ENCODE measurements at regions not wholly inside any gene's neighbourhood (a gene's known extent, or its start where the extent isn't known, plus 50 kb on each side); places are given as distances from the start of the nearest gene placed in this dataset.
A peak's percentile ranks its signal among the peaks of the same experiment; 100 is the strongest.

- Mint-ChIP-seq H3K4me1 (ENCODE audit: insufficient read depth, unreplicated experiment) (no peaks in the 10 kb centered on the region), H3K27ac (ENCODE audit: low read depth, unreplicated experiment) (no peak overlapping the region), H3K9me3 (ENCODE audit: unreplicated experiment) (peaks cover 25% of the 10 kb centered on the region), H3K27me3 (ENCODE audit: insufficient read depth, unreplicated experiment) (no peaks in the 10 kb centered on the region), H3K36me3 (ENCODE audit: insufficient read depth, unreplicated experiment) (no peaks in the 10 kb centered on the region), H3K4me3 (ENCODE audit: unreplicated experiment) (no peak overlapping the region)
- intact Hi-C loops (cut with micrococcal nuclease) = no loop called here
- no TSS peak for BruUV-seq (replicated peaks)
- no peak for TF ChIP-seq CTCF (IDR thresholded peaks at IDR 0.05; ENCODE audit: unreplicated experiment)
- DNase-seq (ENCODE audit: unreplicated experiment) = peak; percentile 41
- ChIA-PET CTCF (interaction anchor here (0.5 kb wide), 1 partner anchor 345 kb away, joined by 4 read pairs; no protein-coding TSS in a partner anchor), POLR2A (no interaction called here)
Measured at GRCh38 chr20:12482661-12483060, 526.1 kb upstream of the SPTLC3 start.

- intact Hi-C loops (cut with micrococcal nuclease) = no loop called here
- no peak for DNase-seq (ENCODE audit: unreplicated experiment)
Measured at GRCh38 chr20:12502443-12502842, 506.3 kb upstream of the SPTLC3 start.

GRCh38 chr20:12504779-12505178, 504.0 kb upstream of the SPTLC3 start:
- no peak for TF ChIP-seq CTCF (IDR thresholded peaks at IDR 0.05; ENCODE audit: unreplicated experiment)
- no peaks in the 10 kb centered on the region for H3K4me1 Mint-ChIP-seq (ENCODE audit: insufficient read depth, unreplicated experiment)
- no peak overlapping the region for H3K27ac Mint-ChIP-seq (ENCODE audit: low read depth, unreplicated experiment)
- ChIA-PET CTCF (no interaction called here), POLR2A (no interaction called here)
- peaks cover 25% of the 10 kb centered on the region for H3K9me3 Mint-ChIP-seq (ENCODE audit: unreplicated experiment)
- intact Hi-C loops (cut with micrococcal nuclease) = no loop called here
- BruUV-seq (replicated peaks) = no TSS peak
- H3K27me3 Mint-ChIP-seq (ENCODE audit: insufficient read depth, unreplicated experiment) = no peaks in the 10 kb centered on the region
- no peak for DNase-seq (ENCODE audit: unreplicated experiment)
- no peaks in the 10 kb centered on the region for H3K36me3 Mint-ChIP-seq (ENCODE audit: insufficient read depth, unreplicated experiment)
- H3K4me3 Mint-ChIP-seq (ENCODE audit: unreplicated experiment) = no peak overlapping the region

More at GRCh38 chr20:12502443-12502842, 506.3 kb upstream of the SPTLC3 start:
- Mint-ChIP-seq H3K4me1 (ENCODE audit: insufficient read depth, unreplicated experiment) (no peaks in the 10 kb centered on the region), H3K9me3 (ENCODE audit: unreplicated experiment) (peaks cover 15% of the 10 kb centered on the region), H3K36me3 (ENCODE audit: insufficient read depth, unreplicated experiment) (no peaks in the 10 kb centered on the region), H3K27ac (ENCODE audit: low read depth, unreplicated experiment) (no peak overlapping the region), H3K4me3 (ENCODE audit: unreplicated experiment) (no peak overlapping the region), H3K27me3 (ENCODE audit: insufficient read depth, unreplicated experiment) (no peaks in the 10 kb centered on the region)
- ChIA-PET CTCF (no interaction called here), POLR2A (no interaction called here)
- no TSS peak for BruUV-seq (replicated peaks)
- TF ChIP-seq CTCF (IDR thresholded peaks at IDR 0.05; ENCODE audit: unreplicated experiment) = no peak

GRCh38 chr20:12511499-12511898, 497.3 kb upstream of the SPTLC3 start:
- no TSS peak for BruUV-seq (replicated peaks)
- H3K36me3 Mint-ChIP-seq (ENCODE audit: insufficient read depth, unreplicated experiment) = no peaks in the 10 kb centered on the region
- no peaks in the 10 kb centered on the region for H3K4me1 Mint-ChIP-seq (ENCODE audit: insufficient read depth, unreplicated experiment)
- H3K27me3 Mint-ChIP-seq (ENCODE audit: insufficient read depth, unreplicated experiment) = no peaks in the 10 kb centered on the region
- ChIA-PET POLR2A (no interaction called here), CTCF (no interaction called here)
- TF ChIP-seq CTCF (IDR thresholded peaks at IDR 0.05; ENCODE audit: unreplicated experiment) = no peak
- no peak overlapping the region for H3K27ac Mint-ChIP-seq (ENCODE audit: low read depth, unreplicated experiment)
- intact Hi-C loops (cut with micrococcal nuclease) = no loop called here
- H3K4me3 Mint-ChIP-seq (ENCODE audit: unreplicated experiment) = no peak overlapping the region
- no peak for DNase-seq (ENCODE audit: unreplicated experiment)
- H3K9me3 Mint-ChIP-seq (ENCODE audit: unreplicated experiment) = peaks cover 44% of the 10 kb centered on the region

Measured in MCF 10A (cell line).